ENCODE measurements at regions not wholly inside any gene's neighbourhood (a gene's known extent, or its start where the extent isn't known, plus 50 kb on each side); places are given as distances from the start of the nearest gene placed in this dataset.

GRCh38 chr1:187763976-187764375, 935.2 kb downstream of the PLA2G4A start:
- Histone ChIP-seq H3K27ac (ENCODE audit: low read depth, low read length, poor library complexity, severe bottlenecking) (no peak overlapping the region), H3K4me1 (ENCODE audit: insufficient read depth, low read length, poor library complexity, severe bottlenecking) (no peaks in the 10 kb centered on the region), H4K20me1 (ENCODE audit: insufficient read depth, low read length) (no peaks in the 10 kb centered on the region), H3K4me3 (ENCODE audit: low read depth, low read length, poor library complexity, severe bottlenecking) (no peak overlapping the region), H3K9me2 (ENCODE audit: insufficient read depth, low read length) (no peaks in the 10 kb centered on the region), H2AFZ (ENCODE audit: low read length) (no peak overlapping the region; the same call in 1 of the 2 replicates), H3K79me2 (ENCODE audit: insufficient read depth, low read depth, low read length) (no peaks in the 10 kb centered on the region), H3K36me3 (ENCODE audit: insufficient read depth, low read length) (no peaks in the 10 kb centered on the region), H3K9me3 (ENCODE audit: low read length) (no peaks in the 10 kb centered on the region), H3K4me2 (ENCODE audit: low read length) (no peak overlapping the region)
- TF ChIP-seq CTCF (conservative IDR thresholded peaks at IDR 0.05; ENCODE audit: low read length) (no peak), EZH2phosphoT487 (IDR thresholded peaks at IDR 0.05; ENCODE audit: borderline replicate concordance, low read depth, low read length) (no peak)
- POLR2A ChIA-PET, result no interaction called here
- CTCF ChIA-PET (ENCODE audit: unreplicated experiment), result no interaction called here
- no TSS peak for BruUV-seq (replicated peaks)
- intact Hi-C loops (cut with micrococcal nuclease; ENCODE audit: unreplicated experiment), result no loop called here
- DNase-seq (ENCODE audit: low spot score), result no peak

- CTCF ChIA-PET (ENCODE audit: unreplicated experiment), result no interaction called here
- Histone ChIP-seq H3K36me3 (ENCODE audit: insufficient read depth, low read length) (no peaks in the 10 kb centered on the region), H3K9me2 (ENCODE audit: insufficient read depth, low read length) (no peaks in the 10 kb centered on the region), H3K79me2 (ENCODE audit: insufficient read depth, low read depth, low read length) (no peaks in the 10 kb centered on the region), H3K4me2 (ENCODE audit: low read length) (no peak overlapping the region), H3K4me1 (ENCODE audit: insufficient read depth, low read length, poor library complexity, severe bottlenecking) (no peaks in the 10 kb centered on the region), H3K4me3 (ENCODE audit: low read depth, low read length, poor library complexity, severe bottlenecking) (no peak overlapping the region), H3K27ac (ENCODE audit: low read depth, low read length, poor library complexity, severe bottlenecking) (no peak overlapping the region), H4K20me1 (ENCODE audit: insufficient read depth, low read length) (no peaks in the 10 kb centered on the region), H2AFZ (ENCODE audit: low read length) (no peak overlapping the region), H3K9me3 (ENCODE audit: low read length) (no peaks in the 10 kb centered on the region)
- TF ChIP-seq CTCF (conservative IDR thresholded peaks at IDR 0.05; ENCODE audit: low read length) (no peak), EZH2phosphoT487 (IDR thresholded peaks at IDR 0.05; ENCODE audit: borderline replicate concordance, low read depth, low read length) (no peak)
- no peak for DNase-seq (ENCODE audit: low spot score)
- no TSS peak for BruUV-seq (replicated peaks)
- intact Hi-C loops (cut with micrococcal nuclease; ENCODE audit: unreplicated experiment), result no loop called here
- POLR2A ChIA-PET, result no interaction called here
Observed at GRCh38 chr1:187771396-187771795, 942.6 kb downstream of the PLA2G4A start.

GRCh38 chr1:187773168-187773567, 944.4 kb downstream of the PLA2G4A start:
- CTCF ChIA-PET (ENCODE audit: unreplicated experiment), result no interaction called here
- TF ChIP-seq EZH2phosphoT487 (IDR thresholded peaks at IDR 0.05; ENCODE audit: borderline replicate concordance, low read depth, low read length), result no peak
- TF ChIP-seq CTCF (conservative IDR thresholded peaks at IDR 0.05; ENCODE audit: low read length), result no peak
- no peak overlapping the region for H3K4me3 ChIP-seq (ENCODE audit: low read depth, low read length, poor library complexity, severe bottlenecking)
- POLR2A ChIA-PET, result no interaction called here
- no peak for DNase-seq (ENCODE audit: low spot score)
- no peak overlapping the region for H3K27ac ChIP-seq (ENCODE audit: low read depth, low read length, poor library complexity, severe bottlenecking)
- no peaks in the 10 kb centered on the region for H3K79me2 ChIP-seq (ENCODE audit: insufficient read depth, low read depth, low read length)
- H3K36me3 ChIP-seq (ENCODE audit: insufficient read depth, low read length), result no peaks in the 10 kb centered on the region
- no peak overlapping the region for H2AFZ ChIP-seq (ENCODE audit: low read length)
- intact Hi-C loops (cut with micrococcal nuclease; ENCODE audit: unreplicated experiment), result no loop called here
- no peak overlapping the region for H3K4me2 ChIP-seq (ENCODE audit: low read length)
- BruUV-seq (replicated peaks), result no TSS peak
- no peaks in the 10 kb centered on the region for H3K9me2 ChIP-seq (ENCODE audit: insufficient read depth, low read length)
- H3K4me1 ChIP-seq (ENCODE audit: insufficient read depth, low read length, poor library complexity, severe bottlenecking), result no peaks in the 10 kb centered on the region
- H3K9me3 ChIP-seq (ENCODE audit: low read length), result no peaks in the 10 kb centered on the region
- H4K20me1 ChIP-seq (ENCODE audit: insufficient read depth, low read length), result no peaks in the 10 kb centered on the region

Measured in OCI-LY7 (cell line).